GM12801 (cell line): ENCODE measurements at regions not wholly inside any gene's neighbourhood (a gene's known extent, or its start where the extent isn't known, plus 50 kb on each side); places are given as distances from the start of the nearest gene placed in this dataset.

ENCODE experiments used
- TF ChIP-seq, protein P1 (sequence below): IDR thresholded peaks from one replicate; pipeline ENCODE4 v1.5.1; 2011; ENCODE audit warnings: control low read depth; ENCODE audit not compliant: insufficient read length; ENCODE audit errors: extremely low read depth

DNA sequence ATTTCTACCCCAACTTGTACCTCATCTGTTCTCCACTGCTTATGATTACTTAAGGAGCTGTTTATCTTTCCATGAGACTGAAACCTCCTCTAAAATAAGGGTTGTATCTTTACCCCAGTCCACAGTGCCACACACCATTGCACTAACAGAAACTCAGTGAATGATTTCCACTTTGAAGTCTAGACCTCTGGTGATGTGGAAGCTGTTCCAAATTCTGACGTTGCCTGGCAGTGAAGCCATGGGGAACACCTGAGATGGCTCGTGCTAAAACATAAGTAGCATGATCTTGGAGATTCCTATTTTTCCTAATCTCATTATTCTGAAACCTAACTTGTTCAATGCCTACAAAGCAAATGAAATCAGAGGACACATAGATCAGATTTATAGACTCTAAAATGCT, 583.2 kb downstream of the EBF1 start:
- TF ChIP-seq, protein P1, sequence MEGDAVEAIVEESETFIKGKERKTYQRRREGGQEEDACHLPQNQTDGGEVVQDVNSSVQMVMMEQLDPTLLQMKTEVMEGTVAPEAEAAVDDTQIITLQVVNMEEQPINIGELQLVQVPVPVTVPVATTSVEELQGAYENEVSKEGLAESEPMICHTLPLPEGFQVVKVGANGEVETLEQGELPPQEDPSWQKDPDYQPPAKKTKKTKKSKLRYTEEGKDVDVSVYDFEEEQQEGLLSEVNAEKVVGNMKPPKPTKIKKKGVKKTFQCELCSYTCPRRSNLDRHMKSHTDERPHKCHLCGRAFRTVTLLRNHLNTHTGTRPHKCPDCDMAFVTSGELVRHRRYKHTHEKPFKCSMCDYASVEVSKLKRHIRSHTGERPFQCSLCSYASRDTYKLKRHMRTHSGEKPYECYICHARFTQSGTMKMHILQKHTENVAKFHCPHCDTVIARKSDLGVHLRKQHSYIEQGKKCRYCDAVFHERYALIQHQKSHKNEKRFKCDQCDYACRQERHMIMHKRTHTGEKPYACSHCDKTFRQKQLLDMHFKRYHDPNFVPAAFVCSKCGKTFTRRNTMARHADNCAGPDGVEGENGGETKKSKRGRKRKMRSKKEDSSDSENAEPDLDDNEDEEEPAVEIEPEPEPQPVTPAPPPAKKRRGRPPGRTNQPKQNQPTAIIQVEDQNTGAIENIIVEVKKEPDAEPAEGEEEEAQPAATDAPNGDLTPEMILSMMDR: no peak

DNA sequence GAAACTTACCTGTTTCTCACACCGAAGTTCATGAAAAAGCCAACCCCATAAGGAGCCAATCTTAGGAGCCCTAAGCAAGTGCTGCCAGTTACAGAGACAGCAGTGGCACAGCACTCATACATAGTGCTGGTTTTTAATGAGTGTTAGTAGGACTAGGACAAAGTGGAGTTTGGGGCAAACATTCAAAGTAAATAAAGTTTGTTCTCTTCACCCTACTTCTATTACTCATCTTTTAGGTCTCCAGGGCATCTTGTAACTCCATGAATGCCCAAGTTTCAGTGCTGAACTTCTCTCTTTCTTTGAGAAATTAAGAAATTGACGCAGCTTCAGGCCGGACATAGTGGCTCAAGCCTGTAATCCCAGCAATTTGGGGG, 584.7 kb downstream of the EBF1 start:
- TF ChIP-seq, protein P1: no peak

DNA sequence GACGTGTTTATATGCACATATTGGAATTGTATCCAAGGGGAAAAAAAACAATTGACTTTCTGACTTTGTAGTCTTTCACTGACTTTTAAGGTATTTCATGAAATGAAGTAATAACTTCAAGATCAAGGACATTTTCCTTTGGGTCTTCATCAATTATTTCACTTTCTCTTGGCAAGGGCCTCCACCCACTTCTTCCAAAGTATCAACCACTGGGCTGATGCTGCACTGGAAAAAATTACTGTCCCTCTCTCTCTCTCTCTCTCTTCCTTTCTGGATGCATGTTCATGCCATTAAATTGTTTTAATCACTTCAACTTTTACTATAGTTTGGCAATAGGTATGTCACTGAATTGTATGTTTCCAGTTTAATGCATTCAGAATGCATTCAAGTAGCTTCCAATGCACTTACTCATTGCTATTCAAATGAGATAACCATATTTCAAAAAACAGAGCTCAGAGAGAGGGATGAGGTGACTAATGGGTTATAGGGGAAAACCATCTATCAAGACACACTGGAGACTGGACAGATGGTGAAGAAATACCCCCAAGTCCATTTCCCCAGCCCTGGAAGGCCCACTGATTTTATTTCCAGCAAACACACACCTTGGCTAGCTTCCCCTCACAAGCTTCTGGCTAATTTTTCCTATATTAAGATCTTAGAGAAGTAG, 585.3 kb downstream of the EBF1 start:
- TF ChIP-seq, protein P1: no peak

DNA sequence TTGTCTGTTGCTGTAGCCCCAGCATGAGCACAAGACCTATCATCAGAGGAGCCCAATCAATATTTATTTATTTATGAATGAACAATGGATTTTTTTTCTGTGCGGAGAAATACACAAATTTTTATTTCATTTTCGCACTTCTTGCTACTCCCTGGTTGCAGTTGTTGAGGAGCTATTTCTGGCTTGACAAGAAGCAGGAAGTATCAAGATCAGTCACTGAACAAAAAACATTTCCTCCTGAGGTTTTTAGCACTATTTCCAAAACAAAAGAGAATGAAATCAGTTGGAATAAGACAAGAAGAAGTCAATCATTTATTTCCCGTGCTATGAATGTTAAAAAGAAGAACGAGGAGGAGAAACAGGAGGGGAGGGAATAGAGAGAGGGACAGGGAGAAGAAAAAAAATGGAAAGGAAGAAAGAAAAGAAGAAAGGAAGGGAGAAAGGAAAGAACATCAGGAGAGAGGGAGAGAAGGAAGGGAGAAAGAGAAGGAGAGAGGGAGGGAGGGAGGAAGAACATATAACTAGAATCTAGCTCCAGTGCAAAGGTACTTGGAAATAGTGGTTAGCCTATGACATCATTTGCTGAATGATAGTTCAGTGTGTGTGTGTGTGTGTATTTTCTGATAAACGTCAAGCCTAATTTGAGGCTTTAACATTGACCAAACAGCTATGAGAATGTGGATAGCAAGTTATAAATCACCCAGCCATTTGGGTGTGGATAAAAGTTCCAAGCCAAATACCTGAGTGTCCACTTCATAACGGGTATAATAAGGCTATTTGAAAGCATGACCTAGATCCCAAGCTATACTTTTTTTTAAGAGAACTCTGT, 586.0 kb downstream of the EBF1 start:
- TF ChIP-seq, protein P1: no peak

DNA sequence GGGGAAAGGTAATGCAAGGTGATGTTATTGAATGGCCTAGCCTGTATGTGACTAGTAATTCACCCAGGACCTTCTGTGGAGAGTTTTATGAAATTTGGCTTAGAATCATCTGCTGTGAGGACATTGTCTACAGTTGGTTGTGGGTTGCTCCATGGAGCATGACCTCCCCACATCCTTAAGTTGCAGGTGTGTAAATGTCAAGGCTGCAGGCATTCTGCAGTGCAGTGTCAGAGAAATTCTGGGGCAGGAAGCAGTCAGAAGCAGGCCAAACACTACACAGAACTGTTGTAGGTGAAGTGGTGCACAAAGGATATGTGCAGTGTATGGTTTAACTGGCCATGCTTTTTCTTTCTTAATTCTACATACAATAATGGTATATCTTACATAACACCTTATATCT, 588.3 kb downstream of the EBF1 start:
- TF ChIP-seq, protein P1: no peak

DNA sequence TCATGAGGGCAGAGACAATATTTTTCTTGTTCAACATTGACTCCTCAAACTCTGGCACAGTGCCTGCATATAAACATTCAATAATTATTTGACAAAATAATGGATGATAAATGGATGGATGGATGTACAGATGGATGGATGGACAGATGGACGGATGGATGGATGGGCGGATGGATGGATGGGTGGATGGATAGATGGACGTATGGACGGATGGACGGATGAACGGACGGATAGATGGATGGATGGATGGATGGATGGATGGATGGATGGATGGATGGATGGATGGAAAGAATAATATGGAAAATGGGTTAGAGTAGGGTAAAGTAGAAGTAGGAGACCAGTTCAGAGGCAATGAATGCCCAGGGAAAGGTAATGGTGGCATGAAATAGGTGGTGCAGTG, 589.2 kb downstream of the EBF1 start:
- TF ChIP-seq, protein P1: no peak

DNA sequence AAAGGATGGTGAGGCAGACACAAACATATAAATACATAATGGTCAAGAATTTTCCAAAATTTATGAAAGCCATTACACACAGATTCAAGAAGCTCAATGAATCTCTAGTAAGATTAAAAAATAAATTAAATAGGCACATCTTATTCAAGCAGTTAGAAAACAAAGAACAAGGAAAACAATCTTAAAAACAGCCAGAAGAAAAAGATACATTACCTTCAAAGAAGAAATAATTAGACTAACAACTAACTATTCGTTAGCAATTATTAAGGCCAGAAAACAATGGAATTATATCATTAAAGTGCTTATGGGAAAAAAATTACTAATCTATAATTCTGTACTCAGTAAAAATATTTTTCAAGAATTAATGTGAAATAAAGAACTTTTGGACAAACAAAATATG, 593.1 kb downstream of the EBF1 start:
- TF ChIP-seq, protein P1: no peak
